ENCODE measurements at regions not wholly inside any gene's neighbourhood (a gene's known extent, or its start where the extent isn't known, plus 50 kb on each side); places are given as distances from the start of the nearest gene placed in this dataset.

DNA sequence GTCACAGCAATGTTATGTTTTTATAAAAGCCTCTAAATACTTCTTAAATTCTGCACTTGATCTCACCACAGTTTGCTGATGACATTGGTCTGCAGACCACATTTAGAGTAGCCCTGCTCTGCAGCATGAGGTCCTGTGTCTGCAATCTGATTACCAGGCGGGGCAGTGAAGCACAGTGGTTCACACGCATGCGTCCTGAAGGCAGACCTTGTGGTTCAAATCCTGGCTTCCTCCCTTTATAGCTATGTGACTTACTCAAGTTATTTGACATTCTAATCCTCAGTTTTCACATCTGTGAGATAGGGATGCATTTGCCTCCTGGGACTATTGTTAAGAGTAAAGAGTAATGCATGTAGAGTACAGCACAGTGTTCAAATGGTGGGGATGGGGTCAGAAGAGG, 50.3 kb downstream of the BMAL2 start:
- DNase-seq, result no peak

DNA sequence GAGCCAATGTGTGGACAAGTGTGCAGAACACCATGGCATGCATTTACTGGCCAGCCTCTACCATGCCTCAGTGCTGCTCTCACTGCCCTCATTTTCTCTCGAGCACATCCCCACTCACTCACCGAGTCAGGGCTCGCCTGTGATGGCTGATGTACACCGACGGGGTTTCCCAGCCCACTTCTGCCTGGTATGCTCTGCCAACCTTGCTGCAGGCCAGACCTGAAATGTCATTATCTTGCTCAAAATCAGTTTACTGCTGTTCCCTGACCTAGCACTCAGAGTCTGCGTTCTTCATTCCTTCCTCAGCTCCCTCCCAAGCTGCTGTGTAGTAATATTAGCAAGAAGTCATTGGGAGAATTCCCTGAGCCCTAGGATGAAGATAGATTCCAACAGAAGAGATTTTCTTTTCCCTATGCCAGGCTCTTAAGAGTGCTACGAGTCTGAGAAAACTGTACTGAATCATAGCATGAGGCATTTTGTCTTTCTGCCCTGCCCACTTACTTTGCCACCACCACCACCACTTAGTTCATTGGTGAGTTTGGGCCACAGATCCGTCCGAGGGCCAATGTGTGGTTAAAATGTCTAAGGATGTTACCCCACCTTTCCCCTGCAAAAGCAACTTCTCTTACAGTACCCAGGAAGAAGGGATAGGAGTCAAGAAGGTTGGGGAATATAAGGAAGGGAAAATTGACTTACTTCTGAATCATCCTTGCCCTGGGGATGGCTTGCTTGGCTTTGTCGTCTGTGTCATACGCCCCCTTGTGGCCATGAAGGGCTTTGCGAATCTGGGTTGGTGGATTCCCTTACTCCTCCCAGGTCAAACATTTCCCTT, 51.0 kb downstream of the BMAL2 start:
- peak; percentile 62 for DNase-seq

DNA sequence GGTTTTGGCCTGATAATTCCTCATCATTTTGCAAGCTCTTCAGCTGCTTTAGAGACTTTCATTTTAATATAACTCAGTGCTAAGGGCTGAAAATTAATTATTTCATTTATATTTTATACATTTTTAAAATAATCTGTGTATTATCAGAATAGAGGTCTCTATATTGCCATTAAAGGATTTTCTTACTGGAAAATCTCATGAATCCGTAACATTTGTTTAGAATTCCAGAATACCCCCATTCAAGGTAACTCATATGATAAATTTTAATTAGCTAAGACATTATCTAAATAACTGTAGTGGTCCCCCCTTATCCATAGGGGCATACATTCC, 51.6 kb downstream of the BMAL2 start:
- no peak for DNase-seq

DNA sequence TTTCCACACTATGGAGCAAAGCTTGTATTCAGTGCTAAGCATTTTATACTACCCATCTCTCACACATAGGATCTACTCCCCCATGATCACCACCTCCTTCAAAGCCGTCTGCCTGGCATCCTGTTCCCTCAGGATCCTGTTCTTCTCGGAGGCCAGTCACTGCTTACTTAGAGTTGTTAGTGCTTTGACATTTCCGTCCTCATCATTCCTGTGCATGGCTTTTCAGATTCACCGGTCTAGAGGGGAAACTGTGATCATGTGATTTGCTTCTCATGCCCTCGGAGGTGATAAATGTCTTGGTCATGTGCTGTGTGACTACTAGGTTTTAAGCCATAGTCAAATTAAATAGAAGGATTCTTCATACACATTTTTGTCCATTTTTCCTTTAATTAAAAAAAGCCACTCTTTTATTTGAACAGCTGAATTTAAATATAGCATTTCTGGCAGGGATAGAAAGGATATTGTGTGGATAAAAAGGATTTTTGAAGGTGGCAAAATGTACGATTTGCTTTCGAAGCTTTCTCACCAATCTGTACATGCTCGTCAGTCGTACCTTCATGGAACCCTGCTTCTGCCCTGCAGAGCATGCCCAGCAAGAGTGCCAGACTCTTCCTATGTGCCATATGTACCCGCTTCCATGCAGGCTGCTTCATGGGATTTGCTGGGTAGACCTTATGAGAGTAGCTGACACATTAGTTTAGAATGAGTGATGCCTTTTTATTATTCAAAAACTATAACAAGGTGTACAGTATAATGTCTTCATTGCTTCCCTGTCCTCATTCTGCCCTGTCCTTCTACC, 53.3 kb downstream of the BMAL2 start:
- DNase-seq, result no peak

DNA sequence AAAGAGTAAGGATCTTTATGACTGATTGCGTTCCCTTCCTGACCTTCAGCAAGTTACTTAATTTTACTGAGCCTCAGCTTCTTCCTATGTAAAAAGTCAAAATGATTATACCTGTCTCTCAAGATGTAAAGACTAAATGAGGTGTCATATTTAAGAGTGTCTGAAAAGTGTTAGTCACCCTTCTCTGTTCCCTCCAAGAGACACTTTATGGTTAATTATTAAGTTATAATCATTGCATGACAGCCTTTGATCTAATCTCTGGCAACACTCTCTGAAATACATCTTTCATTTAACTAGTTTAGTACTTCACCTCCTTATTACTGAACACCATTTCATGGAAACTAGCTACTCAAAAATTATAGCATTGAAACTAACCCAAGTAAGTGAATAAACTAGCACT, 54.8 kb downstream of the BMAL2 start:
- no peak for DNase-seq

DNA sequence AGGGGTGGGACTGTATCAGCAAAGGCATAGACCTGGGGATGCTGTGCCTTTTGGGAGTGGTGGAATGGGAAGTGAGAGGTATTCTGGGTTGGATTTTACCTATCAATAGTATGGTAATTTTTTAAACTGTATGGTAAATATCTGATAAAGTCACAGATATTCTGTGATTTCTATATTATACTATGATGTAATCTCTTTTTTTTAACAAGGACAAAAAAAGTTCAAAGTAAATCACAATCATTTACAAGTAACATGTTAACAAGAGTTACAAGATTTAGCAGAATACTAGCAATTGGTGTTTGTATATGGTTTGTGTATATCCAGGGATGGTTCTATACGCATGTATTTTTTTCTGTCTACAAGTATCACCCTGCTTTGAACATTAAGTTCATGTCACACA, 56.0 kb downstream of the BMAL2 start:
- DNase-seq, result no peak

DNA sequence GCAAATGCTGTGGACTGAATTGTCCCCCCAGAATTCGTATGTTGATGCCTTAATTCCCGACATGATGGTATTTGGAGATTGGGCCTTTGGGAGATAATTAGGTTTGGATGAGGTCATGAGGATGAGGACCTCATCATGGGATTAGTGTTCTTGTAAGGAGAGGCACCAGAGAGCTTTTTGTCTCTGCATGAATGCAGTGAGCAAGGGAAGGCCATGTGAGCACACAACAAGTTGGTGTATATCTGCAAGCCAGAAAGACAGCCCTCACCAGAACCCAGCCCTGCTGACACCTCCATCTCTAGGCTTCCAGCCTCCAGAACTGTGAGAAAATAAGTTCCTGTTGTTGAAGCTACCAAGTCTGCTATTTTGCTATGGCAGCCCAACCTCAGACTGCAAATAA, 51.9 kb upstream of the SMCO2 start:
- DNase-seq, result no peak

DNA sequence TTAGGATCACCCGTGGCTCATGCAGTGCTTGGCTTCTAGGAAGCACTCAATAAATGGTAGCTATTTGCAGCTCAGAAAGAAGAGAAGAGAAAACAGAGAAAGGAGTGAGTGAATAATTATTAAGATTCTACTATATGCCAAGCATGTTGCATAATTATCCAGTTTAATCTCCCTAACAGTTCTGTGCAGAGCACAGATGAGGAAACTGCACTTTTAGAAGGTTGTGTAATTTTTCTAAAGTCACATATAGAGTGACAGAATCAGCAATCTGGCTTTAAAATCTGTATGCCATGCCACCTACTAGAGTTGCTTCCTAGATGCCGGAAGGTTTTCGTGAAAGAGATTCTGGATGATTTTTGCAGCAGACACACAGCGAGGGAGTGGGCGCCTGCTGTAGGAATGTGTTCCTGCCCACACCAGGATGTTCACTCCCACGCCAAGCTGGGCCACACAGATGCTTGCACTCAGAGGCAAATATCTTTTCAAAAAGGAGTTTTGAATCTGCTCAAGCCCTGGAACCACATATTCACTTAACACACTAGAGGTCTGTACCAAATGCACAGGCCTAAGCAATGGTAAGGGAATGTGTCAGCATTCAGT, 50.2 kb upstream of the SMCO2 start:
- no peak for DNase-seq
